ENCODE measurements at regions not wholly inside any gene's neighbourhood (a gene's known extent, or its start where the extent isn't known, plus 50 kb on each side); places are given as distances from the start of the nearest gene placed in this dataset.
"Not testable (repeated sequence)": the region's sequence is repeated elsewhere in the genome, so short reads cannot be mapped to it uniquely, and the experiment has no call there.

GRCh38 chr18:51345848-51346391 lies 148.4 kb upstream of the MEX3C start:
- no peak for DNase-seq (ENCODE audit: low read depth)
- no peak overlapping the region for H3K4me3 ChIP-seq (ENCODE audit: low read depth, low read length)
- TF ChIP-seq CTCF (IDR thresholded peaks at IDR 0.05; ENCODE audit: control insufficient read depth, extremely low read depth, insufficient read depth), result no peak

- no peak overlapping the region for H3K4me3 ChIP-seq (ENCODE audit: low read depth, low read length)
- TF ChIP-seq CTCF (IDR thresholded peaks at IDR 0.05; ENCODE audit: control insufficient read depth, extremely low read depth, insufficient read depth), result no peak
- DNase-seq (ENCODE audit: low read depth), result no peak
Observed at GRCh38 chr18:51346404-51346803, 148.9 kb upstream of the MEX3C start.

GRCh38 chr18:51350081-51350480 lies 152.6 kb upstream of the MEX3C start:
- TF ChIP-seq CTCF (IDR thresholded peaks at IDR 0.05; ENCODE audit: control insufficient read depth, extremely low read depth, insufficient read depth), result no peak
- DNase-seq (ENCODE audit: low read depth), result no peak
- H3K4me3 ChIP-seq (ENCODE audit: low read depth, low read length), result no peak overlapping the region

- H3K4me3 ChIP-seq (ENCODE audit: low read depth, low read length), result no peak overlapping the region
- TF ChIP-seq CTCF (IDR thresholded peaks at IDR 0.05; ENCODE audit: control insufficient read depth, extremely low read depth, insufficient read depth), result no peak
- no peak for DNase-seq (ENCODE audit: low read depth)
Observed at GRCh38 chr18:51355841-51356240, 158.4 kb upstream of the MEX3C start.

- not testable (repeated sequence) for DNase-seq (ENCODE audit: low read depth)
Observed at GRCh38 chr18:51360301-51360700, 162.8 kb upstream of the MEX3C start.

GRCh38 chr18:51361130-51361860 lies 163.8 kb upstream of the MEX3C start:
- no peak for TF ChIP-seq CTCF (IDR thresholded peaks at IDR 0.05; ENCODE audit: control insufficient read depth, extremely low read depth, insufficient read depth)
- no peak overlapping the region for H3K4me3 ChIP-seq (ENCODE audit: low read depth, low read length)
- no peak for DNase-seq (ENCODE audit: low read depth)

More at GRCh38 chr18:51360301-51360700, 162.8 kb upstream of the MEX3C start:
- not testable (repeated sequence) for H3K4me3 ChIP-seq (ENCODE audit: low read depth, low read length)

GRCh38 chr18:51363384-51363783 lies 165.9 kb upstream of the MEX3C start:
- no peak overlapping the region for H3K4me3 ChIP-seq (ENCODE audit: low read depth, low read length)
- no peak for DNase-seq (ENCODE audit: low read depth)
- no peak for TF ChIP-seq CTCF (IDR thresholded peaks at IDR 0.05; ENCODE audit: control insufficient read depth, extremely low read depth, insufficient read depth)

Data from LNCaP clone FGC (cell line).